ENCODE measurements at regions not wholly inside any gene's neighbourhood (a gene's known extent, or its start where the extent isn't known, plus 50 kb on each side); places are given as distances from the start of the nearest gene placed in this dataset.

DNA sequence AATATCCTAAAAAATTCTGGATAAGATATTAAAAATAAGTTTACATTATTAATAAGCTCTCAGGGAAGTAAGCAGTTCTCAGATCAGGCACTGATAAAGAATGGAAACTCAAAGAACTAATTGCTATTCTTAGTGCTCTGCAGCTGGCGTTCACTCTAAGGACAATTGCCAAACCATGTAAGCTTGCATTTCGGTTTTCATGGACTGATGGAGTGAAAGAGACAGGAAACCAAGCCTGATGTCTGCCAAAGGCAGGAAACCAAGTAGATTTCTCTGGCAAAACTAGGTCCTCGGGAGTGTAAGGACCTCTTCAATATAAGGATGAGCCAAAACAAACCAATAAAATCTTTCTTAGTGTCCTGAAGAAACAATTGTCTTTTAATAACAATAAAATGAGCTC lies 355.2 kb downstream of the RAB38 start:
- Mint-ChIP-seq H3K4me3 (no peak overlapping the region), H3K36me3 (no peaks in the 10 kb centered on the region), H3K4me1 (ENCODE audit: unreplicated experiment) (no peaks in the 10 kb centered on the region), H3K9me3 (no peaks in the 10 kb centered on the region), H3K27me3 (no peaks in the 10 kb centered on the region), H3K27ac (no peak overlapping the region)
- DNase-seq (ENCODE audit: extremely low spot score, unreplicated experiment): no peak
- TF ChIP-seq, protein P1, sequence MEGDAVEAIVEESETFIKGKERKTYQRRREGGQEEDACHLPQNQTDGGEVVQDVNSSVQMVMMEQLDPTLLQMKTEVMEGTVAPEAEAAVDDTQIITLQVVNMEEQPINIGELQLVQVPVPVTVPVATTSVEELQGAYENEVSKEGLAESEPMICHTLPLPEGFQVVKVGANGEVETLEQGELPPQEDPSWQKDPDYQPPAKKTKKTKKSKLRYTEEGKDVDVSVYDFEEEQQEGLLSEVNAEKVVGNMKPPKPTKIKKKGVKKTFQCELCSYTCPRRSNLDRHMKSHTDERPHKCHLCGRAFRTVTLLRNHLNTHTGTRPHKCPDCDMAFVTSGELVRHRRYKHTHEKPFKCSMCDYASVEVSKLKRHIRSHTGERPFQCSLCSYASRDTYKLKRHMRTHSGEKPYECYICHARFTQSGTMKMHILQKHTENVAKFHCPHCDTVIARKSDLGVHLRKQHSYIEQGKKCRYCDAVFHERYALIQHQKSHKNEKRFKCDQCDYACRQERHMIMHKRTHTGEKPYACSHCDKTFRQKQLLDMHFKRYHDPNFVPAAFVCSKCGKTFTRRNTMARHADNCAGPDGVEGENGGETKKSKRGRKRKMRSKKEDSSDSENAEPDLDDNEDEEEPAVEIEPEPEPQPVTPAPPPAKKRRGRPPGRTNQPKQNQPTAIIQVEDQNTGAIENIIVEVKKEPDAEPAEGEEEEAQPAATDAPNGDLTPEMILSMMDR (conservative IDR thresholded peaks at IDR 0.05): no peak

DNA sequence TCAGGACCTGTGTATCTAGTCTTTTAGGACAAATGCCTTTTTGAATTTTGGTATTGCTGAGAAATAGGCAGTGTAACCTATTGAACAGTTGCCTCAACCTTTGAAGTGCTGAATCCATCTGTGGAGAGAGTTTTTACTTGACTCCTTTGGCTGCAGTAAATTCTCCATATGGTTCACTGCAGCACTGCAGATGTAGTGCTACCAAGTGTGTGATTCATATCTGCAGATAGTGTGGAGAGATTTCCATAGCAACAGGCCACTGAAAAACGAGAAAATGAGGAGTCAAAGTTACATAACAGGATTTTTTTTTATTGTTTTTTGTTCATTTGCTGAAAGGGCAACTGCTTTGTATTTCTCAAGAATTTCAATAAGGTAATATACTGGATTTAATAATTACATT lies 356.1 kb downstream of the RAB38 start:
- Mint-ChIP-seq H3K27ac (no peak overlapping the region), H3K9me3 (no peaks in the 10 kb centered on the region), H3K4me3 (no peak overlapping the region), H3K4me1 (ENCODE audit: unreplicated experiment) (no peaks in the 10 kb centered on the region), H3K27me3 (no peaks in the 10 kb centered on the region), H3K36me3 (no peaks in the 10 kb centered on the region)
- TF ChIP-seq, protein P1 (conservative IDR thresholded peaks at IDR 0.05): no peak
- no peak for DNase-seq (ENCODE audit: extremely low spot score, unreplicated experiment)

DNA sequence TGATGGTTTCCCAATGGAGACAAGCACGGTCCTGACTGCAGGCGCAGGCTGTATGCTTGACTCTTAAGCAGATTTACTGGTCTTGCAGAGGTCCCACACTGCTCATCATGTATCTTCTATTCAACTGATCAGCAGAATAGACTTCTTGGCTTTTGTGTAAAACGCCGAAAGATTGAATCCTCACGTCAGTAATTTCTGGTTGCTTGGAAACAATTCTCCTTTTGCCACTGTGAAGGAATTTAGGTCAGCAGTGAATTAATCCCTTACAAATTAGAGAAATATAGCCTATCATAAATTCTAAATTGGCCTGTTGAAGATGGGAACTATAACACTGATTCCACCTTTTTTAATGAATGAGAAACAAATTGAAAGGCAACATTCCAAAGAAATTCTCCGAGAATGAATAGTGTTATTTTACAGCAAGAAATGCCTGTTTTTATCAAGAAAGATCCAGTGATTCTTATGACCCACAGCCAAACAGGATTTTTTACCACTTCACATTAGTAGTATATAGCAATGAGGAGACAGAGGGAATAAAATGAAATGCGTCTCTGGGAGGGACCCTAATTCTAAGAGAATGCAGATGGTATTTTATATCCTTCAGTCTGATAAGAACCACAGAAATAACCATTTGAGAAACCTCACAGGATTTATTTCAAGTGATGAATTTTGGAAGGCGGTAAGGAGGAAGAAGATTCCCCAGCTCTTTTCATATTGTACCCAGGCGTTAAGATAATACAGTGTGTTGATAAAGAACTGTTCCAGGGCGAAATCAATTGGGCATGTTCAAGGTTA lies 362.5 kb downstream of the RAB38 start:
- H3K27ac Mint-ChIP-seq: no peak overlapping the region
- H3K9me3 Mint-ChIP-seq: no peaks in the 10 kb centered on the region
- no peaks in the 10 kb centered on the region for H3K36me3 Mint-ChIP-seq
- no peak overlapping the region for H3K4me3 Mint-ChIP-seq
- no peaks in the 10 kb centered on the region for H3K4me1 Mint-ChIP-seq (ENCODE audit: unreplicated experiment)
- TF ChIP-seq, protein P1 (conservative IDR thresholded peaks at IDR 0.05): no peak
- no peak for DNase-seq (ENCODE audit: extremely low spot score, unreplicated experiment)
- H3K27me3 Mint-ChIP-seq: no peaks in the 10 kb centered on the region

DNA sequence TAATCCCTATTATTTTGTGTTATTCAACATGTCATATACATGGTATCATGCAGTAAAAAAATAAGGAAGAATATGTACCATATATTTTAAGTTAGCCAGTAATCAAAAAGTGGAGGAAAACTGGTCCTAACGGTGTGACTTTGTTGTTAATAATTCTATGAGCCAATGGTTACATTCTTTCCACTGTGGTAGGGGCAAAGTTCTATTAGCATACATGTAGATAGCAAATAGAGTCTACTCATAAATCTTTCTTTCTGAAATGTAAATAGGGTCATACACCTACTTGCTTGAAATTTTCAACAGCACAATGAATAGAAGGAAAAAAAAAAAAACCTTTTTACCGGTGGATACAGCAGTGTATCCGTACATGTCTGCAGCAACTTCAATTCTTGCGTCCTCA lies 364.8 kb downstream of the RAB38 start:
- no peak for DNase-seq (ENCODE audit: extremely low spot score, unreplicated experiment)
- no peak overlapping the region for H3K4me3 Mint-ChIP-seq

GRCh38 chr11:87809256-87809655 lies 366.0 kb downstream of the RAB38 start:
- H3K4me3 Mint-ChIP-seq: no peak overlapping the region
- no peaks in the 10 kb centered on the region for H3K4me1 Mint-ChIP-seq (ENCODE audit: unreplicated experiment)
- no peaks in the 10 kb centered on the region for H3K9me3 Mint-ChIP-seq
- DNase-seq (ENCODE audit: extremely low spot score, unreplicated experiment): no peak
- no peak overlapping the region for H3K27ac Mint-ChIP-seq
- TF ChIP-seq, protein P1 (conservative IDR thresholded peaks at IDR 0.05): no peak
- no peaks in the 10 kb centered on the region for H3K27me3 Mint-ChIP-seq
- no peaks in the 10 kb centered on the region for H3K36me3 Mint-ChIP-seq

More for the DNA sequence above, 364.8 kb downstream of the RAB38 start:
- TF ChIP-seq, protein P1 (conservative IDR thresholded peaks at IDR 0.05): no peak
- Mint-ChIP-seq H3K27ac (no peak overlapping the region), H3K4me1 (ENCODE audit: unreplicated experiment) (no peaks in the 10 kb centered on the region), H3K36me3 (no peaks in the 10 kb centered on the region), H3K27me3 (no peaks in the 10 kb centered on the region), H3K9me3 (no peaks in the 10 kb centered on the region)
